Skeletal muscle cell (primary cell): ENCODE measurements at regions not wholly inside any gene's neighbourhood (a gene's known extent, or its start where the extent isn't known, plus 50 kb on each side); places are given as distances from the start of the nearest gene placed in this dataset.
A peak's percentile ranks its signal among the peaks of the same experiment; 100 is the strongest.

ENCODE experiments used
- DNase-seq: peaks from one replicate; pipeline ENCODE4 v3.0.0-alpha.2; 2010; ENCODE audit warnings: low read depth
- H3K4me3 ChIP-seq: 2 replicates; pipeline ENCODE4 v1.5.1; 2011; ENCODE audit warnings: low read depth, mild to moderate bottlenecking, control low read depth, low read length, moderate library complexity

DNA sequence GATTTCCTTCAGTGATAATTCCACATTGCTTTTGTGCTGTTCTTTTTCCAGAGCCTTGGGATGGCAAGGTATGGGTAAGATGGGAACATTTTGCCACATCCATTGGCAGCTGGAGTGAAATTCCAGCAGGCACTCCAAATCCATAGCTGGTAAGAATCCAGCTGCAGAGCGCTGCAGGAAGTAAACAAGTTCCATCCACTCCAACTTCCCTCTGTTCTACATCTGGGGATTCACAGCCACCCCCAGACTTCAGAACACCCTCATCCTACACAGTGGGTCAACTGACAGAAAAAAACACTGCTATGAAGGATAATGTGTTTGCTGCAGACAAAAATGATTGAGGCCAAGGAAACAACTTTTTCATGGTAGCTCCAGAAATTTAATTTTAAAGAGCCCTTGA, 747.8 kb downstream of the MAFB start:
- H3K4me3 ChIP-seq = no peak overlapping the region
- no peak for DNase-seq

DNA sequence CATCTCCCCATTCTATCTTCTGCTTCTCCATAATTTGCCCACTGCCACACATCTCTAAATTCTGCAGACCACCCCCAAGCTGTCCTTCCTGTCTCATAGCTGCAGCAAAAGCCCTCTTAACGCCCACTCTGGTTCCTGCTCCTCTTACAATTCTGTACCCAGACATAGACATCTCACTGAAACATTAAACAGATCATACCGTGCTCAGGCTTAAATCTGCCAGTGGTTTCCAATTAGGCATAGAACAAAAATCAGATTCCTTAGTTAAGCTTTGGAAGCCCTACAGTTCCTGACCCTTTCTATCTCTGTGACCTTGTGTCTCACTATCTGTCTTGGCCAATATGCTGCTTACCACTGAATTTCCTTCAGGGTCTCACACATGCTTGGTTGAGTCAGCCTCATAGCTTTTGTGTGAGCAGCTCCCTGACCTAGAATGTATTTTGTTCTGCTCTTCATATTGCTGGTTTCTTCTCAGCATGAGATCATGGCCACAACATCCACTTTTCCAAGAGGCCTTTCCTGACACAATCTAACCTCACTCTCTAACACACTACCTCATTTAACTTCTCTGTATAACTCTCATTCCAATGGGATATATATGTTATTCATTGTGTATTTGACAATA, 749.7 kb downstream of the MAFB start:
- no peak overlapping the region for H3K4me3 ChIP-seq
- no peak for DNase-seq

DNA sequence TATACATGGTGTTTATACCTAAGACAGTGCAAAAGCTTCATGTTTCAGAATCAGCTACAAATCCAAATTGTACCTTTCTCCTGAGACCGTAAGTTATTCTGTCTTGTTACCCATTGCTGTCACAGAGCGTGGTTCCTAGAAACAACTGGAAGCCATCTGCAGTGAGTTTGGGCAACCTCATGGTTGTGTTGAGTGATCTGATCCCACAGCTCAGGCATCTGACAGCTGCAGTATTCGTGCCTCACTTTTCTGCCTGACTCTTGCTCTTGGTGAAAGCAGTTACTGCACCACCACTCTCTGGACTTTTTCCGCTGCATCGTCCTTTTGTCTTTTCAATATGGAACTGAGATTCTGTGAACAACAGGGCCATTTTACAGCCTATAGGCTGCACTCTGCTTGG, 752.6 kb downstream of the MAFB start:
- H3K4me3 ChIP-seq = no peak overlapping the region
- no peak for DNase-seq

DNA sequence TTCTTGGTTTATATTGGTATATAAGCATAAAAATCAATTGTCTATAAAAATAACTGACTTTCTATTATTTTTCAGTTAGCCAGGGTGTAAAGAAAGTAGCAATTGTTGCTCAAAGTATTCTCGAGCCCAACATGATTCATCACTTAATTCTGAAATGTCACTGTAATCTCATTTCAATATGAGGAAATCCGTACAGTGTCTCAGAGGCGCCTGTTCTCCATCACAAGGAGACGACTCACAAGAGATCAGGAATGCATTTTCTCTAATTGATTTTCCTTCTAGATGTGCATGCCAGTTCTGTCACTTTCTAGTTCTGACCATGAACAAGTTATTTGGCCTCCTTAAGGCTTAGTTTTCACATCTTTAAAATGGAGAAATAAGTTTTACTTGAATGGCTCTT, 753.1 kb downstream of the MAFB start:
- H3K4me3 ChIP-seq = no peak overlapping the region
- no peak for DNase-seq

DNA sequence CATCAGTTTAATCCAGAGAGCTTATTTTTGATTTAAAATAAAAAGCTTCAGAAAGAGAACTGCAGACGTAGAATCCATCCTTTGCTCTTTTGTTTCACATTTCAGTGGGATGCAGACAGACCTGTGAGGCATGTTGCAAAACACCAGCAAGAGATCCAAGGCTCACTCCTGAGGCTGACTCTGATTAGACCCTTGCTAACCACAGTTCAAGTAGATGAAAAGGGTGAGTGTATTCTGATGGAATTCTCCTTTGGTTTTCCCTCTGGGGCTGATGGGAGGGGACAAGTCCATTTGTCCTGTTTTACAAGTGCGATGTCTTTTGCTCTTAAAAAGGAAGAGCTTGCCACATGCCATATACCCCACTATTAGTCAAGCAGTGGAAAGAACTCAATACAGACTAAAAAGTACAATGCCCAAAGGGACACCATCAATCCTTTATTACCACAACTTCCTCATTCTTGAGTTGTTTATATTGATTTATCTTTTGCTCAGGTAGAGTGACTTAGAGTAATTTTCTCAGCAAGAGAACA, 772.7 kb downstream of the MAFB start:
- no peak for DNase-seq
- no peak overlapping the region for H3K4me3 ChIP-seq

DNA sequence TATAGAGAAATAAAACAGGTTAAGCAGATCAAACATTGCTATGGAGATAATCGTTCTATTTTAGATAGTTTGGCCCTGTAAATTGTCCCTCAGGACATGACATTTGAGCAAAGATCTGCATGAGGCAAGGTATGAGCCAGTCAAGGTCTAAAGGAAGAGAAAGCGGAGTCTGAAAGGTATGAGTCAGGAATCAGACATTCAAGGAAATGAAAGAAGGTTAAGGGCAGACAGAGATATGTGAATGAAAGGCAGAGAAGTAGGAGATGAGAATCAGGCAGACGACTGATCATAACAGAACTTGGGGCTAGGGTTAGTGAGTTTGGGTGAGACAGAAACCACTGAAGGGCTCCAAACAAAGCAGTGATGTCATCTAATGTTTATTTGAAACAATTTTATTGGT, 775.8 kb downstream of the MAFB start:
- no peak for DNase-seq
- no peak overlapping the region for H3K4me3 ChIP-seq

DNA sequence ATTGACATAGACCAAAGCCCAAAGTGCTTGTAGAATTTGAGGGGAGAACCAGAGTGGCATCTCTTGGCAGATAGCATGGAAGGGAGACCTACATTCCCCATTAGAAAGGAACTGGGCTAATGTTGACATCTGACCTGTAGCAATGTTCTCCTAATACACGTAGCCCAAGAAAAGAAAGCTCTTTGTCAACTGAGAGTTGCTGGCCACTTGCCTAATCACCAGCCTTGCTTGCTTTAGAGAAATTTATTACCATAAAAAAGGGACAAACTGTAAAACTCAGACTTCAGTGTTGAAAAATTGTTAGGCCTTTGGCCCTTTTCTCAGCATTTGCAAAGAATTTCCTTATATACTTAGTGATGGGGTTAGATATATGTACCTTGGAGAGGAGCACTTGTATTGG, 777.5 kb downstream of the MAFB start:
- no peak for DNase-seq
- no peak overlapping the region for H3K4me3 ChIP-seq

DNA sequence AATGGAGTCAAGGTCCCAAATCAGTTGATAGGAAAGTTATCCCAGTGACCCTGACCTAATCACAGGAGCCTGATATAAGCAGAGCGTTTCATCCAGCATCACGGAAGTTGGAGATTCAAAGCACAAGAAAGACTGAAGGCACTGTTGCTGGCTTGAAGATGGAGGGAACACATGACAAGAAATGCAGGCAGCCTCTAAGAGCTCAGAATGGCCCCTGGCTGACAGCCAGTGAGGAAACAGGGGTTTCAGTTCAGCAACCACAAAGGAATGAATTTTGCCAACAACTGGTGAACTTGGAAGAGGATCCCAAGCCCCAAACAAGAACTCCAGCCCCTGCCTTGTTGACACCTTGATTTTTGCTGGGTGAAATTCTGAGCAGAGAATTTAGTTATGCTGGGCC, 778.5 kb downstream of the MAFB start:
- H3K4me3 ChIP-seq = no peak overlapping the region
- DNase-seq = no peak

DNA sequence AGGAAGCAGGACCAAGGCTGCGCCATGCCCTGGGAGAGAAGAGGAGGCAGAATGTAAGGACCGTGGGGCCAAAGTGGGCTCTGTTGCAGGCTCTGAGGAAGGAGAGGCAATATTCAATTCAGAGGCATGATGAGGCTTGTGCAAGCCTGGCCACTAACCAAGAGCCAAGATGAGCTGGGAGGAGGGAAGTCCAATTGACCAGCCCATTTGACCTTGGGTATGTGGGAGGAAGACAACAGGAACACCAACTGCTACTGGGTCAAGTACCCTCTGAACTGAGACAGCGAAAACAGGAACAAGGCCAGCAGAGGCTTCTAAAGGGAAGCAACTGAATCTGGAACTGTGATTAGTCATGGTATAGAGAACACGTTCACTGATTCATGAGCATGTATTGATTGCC, 779.6 kb downstream of the MAFB start:
- no peak overlapping the region for H3K4me3 ChIP-seq
- DNase-seq = no peak

DNA sequence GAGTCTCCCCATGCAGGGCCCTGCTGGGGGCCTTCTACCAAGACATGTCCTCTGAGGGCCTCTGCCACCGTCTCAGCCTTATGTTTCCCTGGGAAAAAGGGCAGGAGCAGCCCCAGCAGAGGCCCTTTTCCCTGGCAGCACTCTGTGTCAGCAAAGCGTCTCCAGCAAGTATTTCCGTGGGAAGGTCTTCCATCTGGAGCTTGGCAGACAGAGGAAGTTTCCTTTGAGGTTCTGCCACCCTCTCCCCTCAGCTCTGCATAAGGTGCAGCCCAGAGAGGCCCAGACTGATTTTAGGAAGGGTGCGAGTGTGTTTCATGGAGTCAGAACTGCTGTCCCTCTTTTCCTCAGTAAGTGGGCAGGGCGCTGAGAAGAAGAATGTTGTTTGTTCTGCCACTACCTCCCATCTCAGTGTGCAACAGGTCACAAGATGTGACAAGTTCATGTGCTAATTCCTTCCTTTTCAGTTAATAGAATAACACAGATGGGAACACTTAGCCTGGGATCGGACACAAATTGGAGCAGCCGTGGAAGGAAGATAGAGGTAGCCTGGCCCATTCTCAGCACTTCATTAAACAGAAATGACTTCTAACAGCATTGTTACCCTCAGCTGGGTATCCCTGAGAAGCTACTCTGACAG, 784.4 kb downstream of the MAFB start:
- no peak overlapping the region for H3K4me3 ChIP-seq
- DNase-seq = no peak

DNA sequence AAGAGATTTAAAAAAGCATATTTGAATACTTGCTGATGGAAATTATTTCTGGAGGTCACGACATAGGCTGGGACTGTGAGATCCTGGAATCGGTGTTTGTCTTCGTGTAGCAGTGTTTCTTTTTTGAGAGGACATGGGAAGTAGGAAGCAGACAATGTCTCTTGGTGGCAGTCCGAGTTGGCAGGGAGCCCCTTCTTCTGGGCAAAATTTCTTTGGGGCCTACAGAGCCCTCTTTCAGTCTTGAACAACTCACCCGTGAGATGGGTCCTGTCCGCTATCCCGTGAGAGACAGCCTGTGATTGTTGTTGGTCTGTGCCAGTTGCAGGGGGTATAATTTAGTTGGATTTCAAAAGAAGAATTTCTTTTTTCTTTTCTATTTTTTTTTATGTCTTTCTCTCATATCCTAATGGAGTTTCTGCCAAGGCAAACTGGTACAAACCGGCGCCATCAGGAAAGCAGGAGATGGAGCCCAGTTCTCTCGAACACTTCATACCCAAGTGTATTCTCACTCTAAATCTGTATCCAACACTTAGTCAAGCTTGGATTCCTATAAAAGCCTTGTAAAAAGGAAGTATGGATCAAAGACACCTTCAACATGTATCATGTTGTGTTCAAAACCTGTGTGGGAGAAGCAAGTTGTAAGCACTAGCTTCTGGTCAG, 785.1 kb downstream of the MAFB start:
- DNase-seq = no peak
- no peak overlapping the region for H3K4me3 ChIP-seq

DNA sequence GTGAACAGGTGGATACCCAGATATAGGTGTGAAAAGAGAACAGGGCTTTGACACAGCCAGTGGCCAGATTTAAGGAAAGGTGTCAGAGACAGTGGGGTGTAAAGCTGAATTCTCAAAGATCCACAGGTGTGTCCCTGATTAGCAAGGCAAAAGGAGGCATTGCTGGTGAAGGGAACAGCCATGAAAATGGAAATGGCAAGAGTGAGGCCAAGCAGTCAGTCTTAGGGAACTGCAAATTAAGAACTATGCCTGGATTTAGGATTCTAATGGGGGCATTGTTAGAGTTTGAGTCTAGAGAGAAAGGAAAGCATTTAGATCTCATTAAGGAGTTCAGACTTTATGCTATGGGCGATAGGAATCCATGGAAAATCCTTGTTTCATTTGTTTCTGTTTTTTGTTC, 789.2 kb downstream of the MAFB start:
- DNase-seq = no peak

DNA sequence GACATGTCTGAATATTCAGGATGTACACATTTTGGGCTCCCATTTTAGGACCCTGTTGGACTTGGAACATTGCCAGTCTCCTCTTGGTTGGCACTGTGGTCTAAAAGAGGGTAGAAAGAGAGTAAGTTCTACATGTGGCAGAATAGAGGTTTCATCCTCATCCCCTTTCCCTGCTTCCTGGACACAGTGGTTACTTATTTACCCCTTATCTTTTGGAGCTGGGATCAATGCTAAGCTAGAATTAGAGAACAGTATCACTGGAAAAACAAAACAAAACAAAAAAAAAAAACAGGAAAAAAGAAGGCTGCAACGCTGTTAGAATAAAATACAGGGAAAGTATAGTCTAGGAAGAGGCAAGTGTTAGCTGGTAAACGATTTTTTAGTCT, 790.6 kb downstream of the MAFB start:
- no peak for DNase-seq
- H3K4me3 ChIP-seq = no peak overlapping the region

More for the DNA sequence above, 789.2 kb downstream of the MAFB start:
- no peak overlapping the region for H3K4me3 ChIP-seq

DNA sequence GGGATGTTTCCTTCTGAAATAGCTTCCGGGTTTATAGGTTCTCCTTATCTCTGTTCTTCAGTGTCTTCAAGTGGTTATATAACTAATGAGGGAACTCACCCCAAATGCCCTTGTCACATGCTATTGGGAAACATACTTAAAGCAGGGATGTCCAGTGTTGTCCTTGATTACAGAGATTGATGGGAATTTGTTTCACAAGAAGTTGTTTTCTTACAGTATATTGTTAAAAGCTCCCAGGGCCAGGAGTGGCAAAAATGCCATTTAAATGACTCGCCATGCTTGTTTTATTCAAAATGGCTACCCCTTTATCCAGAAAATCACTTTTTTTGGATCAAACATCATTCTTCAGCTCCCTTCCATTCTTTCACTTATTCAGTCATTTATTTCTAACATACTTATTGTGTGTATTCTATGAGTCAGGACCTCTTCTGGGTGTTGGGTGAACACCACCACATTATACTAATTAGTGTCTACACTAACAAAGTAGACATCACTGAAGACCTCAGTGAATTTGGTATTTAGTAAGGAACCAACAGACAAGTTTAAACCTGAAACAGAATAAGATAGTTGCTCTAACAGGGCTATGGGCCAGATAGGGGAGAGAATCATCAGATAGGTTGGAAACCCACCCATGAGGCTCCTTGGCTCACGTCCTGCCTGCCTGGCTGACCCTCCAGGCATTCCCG, 791.1 kb downstream of the MAFB start:
- no peak overlapping the region for H3K4me3 ChIP-seq
- no peak for DNase-seq

DNA sequence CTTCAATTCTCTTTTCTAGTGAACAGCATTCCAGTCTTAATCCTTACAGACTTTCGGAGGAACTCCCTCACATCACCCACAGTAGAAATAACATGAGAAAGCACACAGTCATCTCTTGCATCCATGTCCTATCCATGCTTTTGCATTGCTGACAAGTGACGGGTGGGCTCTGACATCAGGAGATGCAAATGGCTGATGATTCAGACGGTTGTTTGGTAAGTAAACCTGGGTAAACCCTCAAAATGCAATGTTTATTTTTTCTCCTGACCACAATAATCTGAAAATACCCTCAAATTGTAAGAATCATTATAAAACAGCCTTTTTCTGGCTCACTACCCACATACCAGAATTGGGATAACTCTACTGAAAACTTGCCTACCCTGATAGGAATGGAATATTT, 792.0 kb downstream of the MAFB start:
- peak; percentile 31 for DNase-seq
- H3K4me3 ChIP-seq = no peak overlapping the region

DNA sequence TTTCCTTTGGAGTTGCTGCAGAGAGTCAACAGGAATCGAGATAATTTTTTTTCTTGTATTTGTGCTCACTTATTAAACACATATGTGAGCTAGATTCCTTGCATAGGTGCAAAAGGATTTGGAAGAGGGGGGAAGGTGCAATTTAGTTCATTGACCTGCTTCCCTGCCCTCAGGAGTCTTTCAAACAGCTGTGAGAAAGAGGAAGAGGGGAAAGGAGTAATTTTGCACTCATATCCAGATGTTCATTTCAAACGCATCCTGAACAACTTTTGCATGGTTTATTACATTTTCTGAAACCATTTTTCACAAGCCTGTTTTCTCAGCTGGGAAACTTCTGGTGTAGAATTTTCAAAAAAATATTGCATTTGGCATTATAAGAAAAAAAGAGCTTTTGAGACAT, 795.0 kb downstream of the MAFB start:
- no peak for DNase-seq
- H3K4me3 ChIP-seq = no peak overlapping the region

DNA sequence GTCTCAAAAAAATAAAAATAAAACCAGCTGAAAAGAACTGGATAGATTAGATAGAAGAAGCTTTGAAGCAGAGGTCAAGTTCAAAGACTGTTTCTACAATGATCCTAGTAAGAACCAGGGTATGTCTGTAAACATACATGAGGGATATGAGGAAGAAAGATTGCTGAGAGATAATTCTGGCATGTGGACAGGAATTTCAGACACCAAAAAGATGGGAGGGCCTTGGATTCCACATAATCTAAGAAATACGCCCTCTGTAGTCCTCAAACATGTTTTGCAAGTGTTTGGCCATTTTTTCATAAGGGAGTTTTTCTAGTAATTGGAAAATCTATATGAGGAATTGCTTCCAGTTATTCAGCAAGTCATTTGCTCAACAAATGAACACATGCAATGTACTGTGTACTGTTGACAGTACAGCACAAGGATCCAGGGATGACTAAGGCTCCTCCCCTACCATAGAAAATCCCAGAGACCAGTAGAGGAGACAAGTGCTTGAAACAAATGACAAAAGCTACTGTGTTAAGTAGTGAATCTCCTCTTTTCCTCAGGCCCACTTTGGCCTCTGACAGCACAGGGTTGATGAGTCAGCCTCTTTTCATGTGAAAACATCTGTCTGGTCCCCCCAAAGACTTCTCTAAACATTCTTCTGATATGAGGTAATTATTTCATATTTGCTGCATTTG, 795.9 kb downstream of the MAFB start:
- peak; percentile 52 for DNase-seq
- H3K4me3 ChIP-seq = no peak overlapping the region

DNA sequence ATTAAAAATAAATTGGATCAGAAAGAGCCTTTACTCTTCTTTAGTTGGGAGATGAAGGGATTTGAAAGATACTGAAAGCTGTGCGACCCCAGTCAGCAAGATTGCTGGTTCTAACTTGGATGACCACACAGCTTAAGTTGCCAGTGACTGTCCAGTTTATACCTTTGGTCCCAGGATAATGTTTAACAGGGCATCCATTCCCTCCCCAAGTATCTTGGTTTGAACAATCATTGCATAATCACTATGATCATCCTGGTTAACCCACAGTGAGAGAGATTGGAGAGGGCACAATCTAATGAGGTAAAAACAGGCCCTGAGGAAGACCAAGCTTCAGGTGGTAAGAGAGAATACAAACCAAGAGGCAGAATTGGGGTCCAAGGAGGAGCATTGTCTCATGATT, 798.3 kb downstream of the MAFB start:
- no peak overlapping the region for H3K4me3 ChIP-seq
- no peak for DNase-seq

DNA sequence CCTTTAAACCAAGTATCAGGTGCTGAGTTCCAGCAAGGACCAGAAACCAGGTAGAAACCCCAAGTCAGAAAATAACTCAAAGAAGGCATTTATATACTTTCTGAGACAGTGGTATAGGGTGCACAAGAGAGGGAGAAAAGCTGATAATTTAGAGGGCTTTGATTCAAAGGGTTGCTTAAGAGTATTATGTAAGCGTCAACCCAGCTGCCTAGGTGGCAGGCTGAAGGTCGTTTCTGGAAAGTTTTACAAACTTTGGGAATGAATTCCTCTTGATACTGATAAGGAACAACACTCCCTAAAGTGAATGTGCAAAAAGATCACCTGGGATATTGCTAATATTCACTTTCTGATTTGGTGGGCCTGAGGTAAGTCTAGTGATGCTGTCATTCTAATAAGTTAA, 800.7 kb downstream of the MAFB start:
- H3K4me3 ChIP-seq = no peak overlapping the region
- no peak for DNase-seq

DNA sequence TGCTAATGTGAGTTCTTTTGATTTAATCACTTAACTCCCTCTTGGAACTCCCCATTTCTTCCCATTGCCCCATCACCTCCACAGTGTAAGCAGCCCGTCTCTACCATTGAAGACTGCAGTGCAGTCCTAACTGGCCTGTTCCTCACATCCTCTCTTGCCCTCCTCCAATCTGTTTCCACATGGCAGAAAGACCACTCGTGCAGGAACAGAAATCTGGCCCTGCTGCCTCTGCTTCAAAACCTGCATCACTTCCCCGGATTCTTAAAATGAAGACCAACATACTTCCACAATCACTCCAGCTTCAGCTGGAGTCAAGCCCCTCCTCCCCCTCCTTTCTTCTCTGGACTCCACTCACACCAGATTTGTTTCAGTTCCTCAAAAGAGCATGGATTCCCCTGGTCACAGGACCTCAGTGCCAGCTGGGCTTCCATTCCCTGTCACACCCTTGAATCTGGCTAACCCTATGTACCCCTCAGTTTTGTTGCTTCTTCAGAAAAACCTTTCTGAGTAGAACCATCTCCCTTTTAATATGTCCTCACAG, 802.3 kb downstream of the MAFB start:
- no peak for DNase-seq
- no peak overlapping the region for H3K4me3 ChIP-seq
